GM08714 (cell line): ENCODE measurements at regions not wholly inside any gene's neighbourhood (a gene's known extent, or its start where the extent isn't known, plus 50 kb on each side); places are given as distances from the start of the nearest gene placed in this dataset.
"Not testable (repeated sequence)": the region's sequence is repeated elsewhere in the genome, so short reads cannot be mapped to it uniquely, and the experiment has no call there.

Source experiments
- H3K4me3 ChIP-seq: fragments of 200-500 bp; sonication (Bioruptor generic); 2 replicates; pipeline ENCODE4 v1.5.1; 2014; ENCODE audit warnings: mild to moderate bottlenecking, low read length, inconsistent platforms
- ZNF274 ChIP-seq: IDR thresholded peaks from 2 replicates; pipeline ENCODE4 v1.6.1; 2012; ENCODE audit warnings: mild to moderate bottlenecking, low read depth, low read length

DNA sequence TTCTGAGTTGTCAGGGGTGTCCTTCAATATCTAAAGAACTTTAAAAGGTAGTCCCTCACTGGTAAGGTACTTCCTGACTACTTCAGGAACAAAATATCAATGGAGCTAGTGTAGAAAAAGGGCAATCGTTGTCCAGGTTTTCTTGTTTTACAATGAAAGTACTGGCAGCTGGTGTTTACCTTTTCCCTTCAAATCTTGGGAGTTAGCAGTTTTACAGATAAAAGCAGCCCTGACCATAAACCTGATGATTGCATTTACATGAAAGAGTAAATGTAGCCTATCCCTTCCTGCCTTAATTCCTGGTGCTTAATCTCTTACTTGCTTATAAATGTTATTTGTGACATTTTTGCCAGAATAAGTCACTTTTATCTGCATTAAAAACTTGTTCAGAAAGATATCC, 559.9 kb upstream of the ARPP21 start:
- no peak for TF ChIP-seq ZNF274
- H3K4me3 ChIP-seq, result no peak overlapping the region

DNA sequence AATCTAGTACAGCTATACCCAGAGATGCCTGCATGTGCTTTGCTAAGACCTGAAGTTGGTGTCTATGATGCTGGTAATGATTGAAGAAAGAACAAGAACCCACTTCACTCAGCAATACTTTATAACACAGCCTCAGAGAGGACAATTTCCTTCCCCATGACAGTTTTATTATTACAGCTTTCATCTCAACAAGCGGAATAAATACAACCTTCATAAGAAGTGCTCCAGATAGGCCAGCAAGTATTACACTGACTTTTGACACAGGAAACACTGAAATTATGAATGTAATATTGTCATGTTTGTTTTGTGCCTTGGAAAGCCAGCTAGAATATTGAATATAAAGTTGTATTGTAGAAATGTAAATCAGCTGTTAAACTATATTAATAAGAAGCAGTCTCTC, 557.4 kb upstream of the ARPP21 start:
- no peak overlapping the region for H3K4me3 ChIP-seq
- TF ChIP-seq ZNF274, result no peak

- no peak for TF ChIP-seq ZNF274
- no peak overlapping the region for H3K4me3 ChIP-seq
Observed at GRCh38 chr3:35088943-35089342, 550.4 kb upstream of the ARPP21 start.

- no peak for TF ChIP-seq ZNF274
- H3K4me3 ChIP-seq, result no peak overlapping the region
Observed at GRCh38 chr3:35114686-35115085, 524.6 kb upstream of the ARPP21 start.

GRCh38 chr3:35120026-35120425, 519.3 kb upstream of the ARPP21 start:
- TF ChIP-seq ZNF274, result no peak
- no peak overlapping the region for H3K4me3 ChIP-seq

DNA sequence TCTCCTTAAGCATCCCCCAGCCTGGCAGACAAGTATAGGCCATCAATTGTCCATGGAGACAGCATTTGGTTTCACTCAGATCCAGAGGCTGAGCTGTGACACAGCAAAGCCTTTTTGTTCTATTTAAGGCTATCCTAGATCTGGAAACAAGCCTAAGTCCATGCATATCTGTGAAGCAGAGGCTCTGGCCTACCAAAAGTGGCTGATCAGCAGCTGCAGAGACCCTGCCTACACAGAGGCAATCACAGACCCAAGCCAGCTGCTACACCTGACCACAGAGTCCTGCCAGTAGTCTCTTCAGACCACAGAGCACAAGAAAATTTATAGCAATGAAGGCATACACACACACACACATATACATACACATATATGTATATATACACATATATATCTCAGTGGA, 501.7 kb upstream of the ARPP21 start:
- no peak overlapping the region for H3K4me3 ChIP-seq
- TF ChIP-seq ZNF274, result no peak

DNA sequence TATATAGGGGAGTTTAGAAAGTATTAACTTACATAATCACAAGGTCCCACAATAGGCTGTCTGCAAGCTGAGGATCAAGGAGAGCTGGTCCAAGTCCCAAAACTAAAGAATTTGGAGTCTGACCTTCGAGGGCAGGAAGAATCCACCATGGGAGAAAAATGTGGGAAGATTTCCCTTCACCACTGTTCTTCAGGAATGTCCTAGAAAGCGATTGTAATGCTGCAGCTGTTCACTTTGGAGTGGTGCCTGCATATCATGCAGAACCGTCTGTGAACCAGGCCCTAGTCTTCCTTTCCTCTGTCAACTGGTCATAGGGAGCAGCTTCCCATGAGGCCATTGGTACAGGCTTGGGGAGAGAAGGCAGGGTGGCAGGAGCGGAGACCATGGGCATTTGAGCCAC, 497.9 kb upstream of the ARPP21 start:
- TF ChIP-seq ZNF274, result no peak
- no peak overlapping the region for H3K4me3 ChIP-seq

- H3K4me3 ChIP-seq, result no peak overlapping the region
- no peak for TF ChIP-seq ZNF274
Observed at GRCh38 chr3:35144011-35144410, 495.3 kb upstream of the ARPP21 start.

- not testable (repeated sequence) for H3K4me3 ChIP-seq
Observed at GRCh38 chr3:35146256-35147035, 492.9 kb upstream of the ARPP21 start.

- TF ChIP-seq ZNF274, result no peak
- no peak overlapping the region for H3K4me3 ChIP-seq
Observed at GRCh38 chr3:35183927-35184675, 455.2 kb upstream of the ARPP21 start.

DNA sequence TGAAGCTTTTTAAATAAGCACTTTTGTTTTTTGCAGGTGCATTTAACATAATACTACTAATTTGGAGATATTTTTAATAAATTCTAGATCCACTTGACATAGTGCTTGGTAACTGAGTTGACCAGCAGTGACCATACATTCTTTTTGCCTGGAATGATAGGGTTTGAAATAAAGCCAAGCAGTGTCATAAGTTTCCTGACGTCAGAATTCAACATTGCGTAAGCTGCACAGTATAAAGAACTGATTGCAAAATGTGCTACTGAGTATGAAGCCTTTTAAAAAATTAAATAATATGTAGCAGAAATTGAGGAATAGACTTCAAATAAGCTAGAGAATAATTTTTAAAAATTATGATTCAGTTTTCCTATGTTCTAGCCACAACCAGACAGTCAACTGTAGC, 454.6 kb upstream of the ARPP21 start:
- no peak for TF ChIP-seq ZNF274
- no peak overlapping the region for H3K4me3 ChIP-seq

GRCh38 chr3:35187908-35188307, 451.4 kb upstream of the ARPP21 start:
- TF ChIP-seq ZNF274, result no peak
- H3K4me3 ChIP-seq, result no peak overlapping the region

- no peak overlapping the region for H3K4me3 ChIP-seq
- TF ChIP-seq ZNF274, result no peak
Observed at GRCh38 chr3:35194666-35195065, 444.7 kb upstream of the ARPP21 start.

GRCh38 chr3:35198857-35199256, 440.5 kb upstream of the ARPP21 start:
- TF ChIP-seq ZNF274, result no peak

GRCh38 chr3:35200056-35200455, 439.3 kb upstream of the ARPP21 start:
- no peak for TF ChIP-seq ZNF274
- no peak overlapping the region for H3K4me3 ChIP-seq

More at GRCh38 chr3:35198857-35199256, 440.5 kb upstream of the ARPP21 start:
- H3K4me3 ChIP-seq, result no peak overlapping the region
